AG08395 (cell line): ENCODE measurements at regions not wholly inside any gene's neighbourhood (a gene's known extent, or its start where the extent isn't known, plus 50 kb on each side); places are given as distances from the start of the nearest gene placed in this dataset.

Experiments
- DNase-seq: peaks from one replicate; pipeline ENCODE4 v3.0.0; 2012; ENCODE audit warnings: mixed read lengths, low spot score

- no peak for DNase-seq
These were observed 255.1 kb upstream of the CXCR4 start for GRCh38 chr2:136373029-136373428.

- no peak for DNase-seq
These were observed 246.0 kb upstream of the CXCR4 start for GRCh38 chr2:136363900-136364299.

GRCh38 chr2:136363470-136363869 lies 245.5 kb upstream of the CXCR4 start:
- DNase-seq: no peak

- no peak for DNase-seq
These were observed 244.9 kb upstream of the CXCR4 start for GRCh38 chr2:136362676-136363390.

- DNase-seq: no peak
These were observed 243.6 kb upstream of the CXCR4 start for GRCh38 chr2:136361521-136361920.

GRCh38 chr2:136360790-136361189 lies 242.8 kb upstream of the CXCR4 start:
- DNase-seq: no peak

- no peak for DNase-seq
These were observed 241.4 kb upstream of the CXCR4 start for GRCh38 chr2:136359121-136359965.

GRCh38 chr2:136358576-136358975 lies 240.6 kb upstream of the CXCR4 start:
- no peak for DNase-seq

GRCh38 chr2:136357007-136357380 lies 239.0 kb upstream of the CXCR4 start:
- no peak for DNase-seq

GRCh38 chr2:136356125-136357006 lies 238.4 kb upstream of the CXCR4 start:
- no peak for DNase-seq

- no peak for DNase-seq
These were observed 233.7 kb upstream of the CXCR4 start for GRCh38 chr2:136351684-136352083.

- DNase-seq: no peak
These were observed 230.0 kb upstream of the CXCR4 start for GRCh38 chr2:136347981-136348380.

- DNase-seq: no peak
These were observed 226.4 kb upstream of the CXCR4 start for GRCh38 chr2:136344339-136344738.

GRCh38 chr2:136342138-136342537 lies 224.2 kb upstream of the CXCR4 start:
- DNase-seq: no peak

- DNase-seq: no peak
These were observed 217.0 kb upstream of the CXCR4 start for GRCh38 chr2:136334967-136335366.

GRCh38 chr2:136332436-136333095 lies 214.6 kb upstream of the CXCR4 start:
- no peak for DNase-seq

- no peak for DNase-seq
These were observed 213.3 kb upstream of the CXCR4 start for GRCh38 chr2:136331226-136331625.

- no peak for DNase-seq
These were observed 210.4 kb upstream of the CXCR4 start for GRCh38 chr2:136328207-136328795.

GRCh38 chr2:136327162-136327852 lies 209.4 kb upstream of the CXCR4 start:
- DNase-seq: no peak

GRCh38 chr2:136325844-136326331 lies 207.9 kb upstream of the CXCR4 start:
- no peak for DNase-seq

- DNase-seq: no peak
These were observed 207.0 kb upstream of the CXCR4 start for GRCh38 chr2:136324966-136325365.
